PC-9 (cell line): ENCODE measurements at regions not wholly inside any gene's neighbourhood (a gene's known extent, or its start where the extent isn't known, plus 50 kb on each side); places are given as distances from the start of the nearest gene placed in this dataset.

Experiments used
- CTCF ChIP-seq: fragments of 200-600 bp; sonication (generic); conservative IDR thresholded peaks from 2 replicates; pipeline ENCODE4 v1.6.1; 2017; ENCODE audit warnings: mixed run types, antibody characterized with exemption, mild to moderate bottlenecking, moderate library complexity
- EZH2 ChIP-seq: fragments of 200-600 bp; sonication (generic); IDR thresholded peaks from 2 replicates; pipeline ENCODE4 v1.8.0; 2017; ENCODE audit warnings: antibody characterized with exemption, low read depth

GRCh38 chr15:70495991-70496599 is 267.3 kb downstream of the UACA start:
- TF ChIP-seq CTCF (no peak), EZH2 (no peak)
